ENCODE measurements at regions not wholly inside any gene's neighbourhood (a gene's known extent, or its start where the extent isn't known, plus 50 kb on each side); places are given as distances from the start of the nearest gene placed in this dataset.

- DNase-seq = no peak
Observed at GRCh38 chr3:104779324-104779723, 587.4 kb upstream of the ALCAM start.

DNA sequence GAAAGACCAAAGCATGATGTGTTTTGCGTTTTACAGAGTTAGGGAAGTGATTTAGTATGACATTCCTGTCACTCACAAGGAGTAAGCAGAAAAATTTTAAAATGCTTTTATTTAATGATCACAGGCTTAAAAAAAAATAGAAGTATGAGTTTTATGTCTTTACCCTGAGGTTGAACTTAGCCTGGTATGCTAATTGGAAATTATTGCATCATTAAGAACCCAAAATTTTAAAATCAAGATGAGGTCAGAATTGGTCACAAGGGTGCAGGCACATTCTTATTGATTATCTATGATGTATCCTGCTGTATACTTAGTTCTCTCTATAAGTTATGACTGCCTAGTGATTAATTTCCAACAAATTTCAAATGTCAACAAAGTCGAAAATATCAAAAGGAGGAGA is 585.6 kb upstream of the ALCAM start:
- no peak for DNase-seq

DNA sequence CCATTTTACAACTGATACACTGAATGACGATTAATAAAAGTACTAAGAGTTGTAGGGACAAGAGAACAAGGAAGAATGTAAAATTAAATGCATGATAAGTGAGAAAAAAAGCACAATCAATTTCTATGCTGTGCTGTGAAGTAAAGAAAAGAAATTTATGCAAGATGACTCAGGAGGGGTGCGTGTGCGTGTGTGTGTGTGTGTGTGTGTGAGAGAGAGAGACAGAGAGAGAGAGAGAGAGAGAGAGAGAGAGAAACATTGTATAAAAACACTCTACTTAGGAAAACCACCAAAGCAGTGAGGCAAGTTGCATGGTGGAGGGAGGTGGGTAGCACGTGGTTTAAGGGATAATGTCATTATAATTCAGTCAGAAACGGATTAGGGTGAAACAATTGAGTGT is 580.8 kb upstream of the ALCAM start:
- no peak for DNase-seq

DNA sequence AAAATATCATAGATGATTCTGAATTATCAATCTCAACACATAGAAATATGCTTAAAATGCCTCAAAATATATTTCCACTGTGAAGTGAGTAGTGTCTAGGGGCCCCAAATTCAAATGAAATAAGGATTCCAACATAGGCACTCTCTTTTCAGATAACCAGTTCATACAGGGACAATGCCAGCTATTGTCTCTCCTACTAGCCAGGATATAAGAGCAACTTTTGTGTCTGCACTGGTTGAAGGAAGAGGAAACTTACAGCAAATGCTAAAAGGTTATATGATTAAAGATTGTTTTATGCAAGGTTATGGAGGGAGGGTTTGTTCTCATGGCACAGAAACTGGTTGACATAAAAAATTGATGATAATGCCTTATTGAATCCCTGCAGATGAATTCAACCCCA is 579.4 kb upstream of the ALCAM start:
- DNase-seq = no peak

GRCh38 chr3:104788807-104789206 is 577.9 kb upstream of the ALCAM start:
- no peak for DNase-seq

DNA sequence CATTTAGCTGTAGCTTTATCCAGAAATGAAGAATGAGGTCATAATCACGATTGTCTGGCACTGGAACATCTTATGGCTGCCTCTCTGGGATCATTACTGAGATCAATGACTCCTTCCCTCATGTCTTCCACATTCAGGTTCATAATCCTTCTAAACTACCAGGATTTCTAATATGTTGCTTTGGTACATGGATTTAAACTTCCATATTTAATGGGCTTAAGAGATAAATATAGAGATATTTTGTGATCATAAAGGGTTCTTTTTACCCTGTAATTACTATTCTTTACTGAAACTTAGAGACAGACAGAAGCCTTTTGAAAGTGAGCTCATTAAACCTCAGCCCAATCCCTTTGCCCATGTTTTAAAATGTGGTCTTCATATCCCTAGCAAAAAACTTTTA is 575.4 kb upstream of the ALCAM start:
- DNase-seq = no peak

DNA sequence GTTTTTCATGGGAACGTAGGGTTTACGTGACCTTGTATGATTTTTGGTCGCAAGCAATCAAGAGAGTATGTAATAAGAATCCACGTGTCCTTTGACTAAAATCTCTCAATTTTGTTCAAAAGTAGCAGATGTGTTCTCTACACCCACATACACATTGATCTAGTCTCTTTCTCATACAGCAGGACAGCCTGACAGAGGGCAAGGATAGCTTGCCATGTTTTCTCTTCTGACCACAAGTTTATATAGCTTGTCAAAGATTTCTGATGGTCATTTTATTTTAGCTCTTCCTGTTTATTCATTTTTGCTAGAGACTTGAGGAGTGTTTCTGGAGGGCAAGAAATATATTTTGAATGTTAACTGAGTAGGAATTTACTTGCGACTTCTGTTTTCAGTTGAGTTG is 570.2 kb upstream of the ALCAM start:
- DNase-seq = no peak

GRCh38 chr3:104805042-104805441 is 561.7 kb upstream of the ALCAM start:
- no peak for DNase-seq

DNA sequence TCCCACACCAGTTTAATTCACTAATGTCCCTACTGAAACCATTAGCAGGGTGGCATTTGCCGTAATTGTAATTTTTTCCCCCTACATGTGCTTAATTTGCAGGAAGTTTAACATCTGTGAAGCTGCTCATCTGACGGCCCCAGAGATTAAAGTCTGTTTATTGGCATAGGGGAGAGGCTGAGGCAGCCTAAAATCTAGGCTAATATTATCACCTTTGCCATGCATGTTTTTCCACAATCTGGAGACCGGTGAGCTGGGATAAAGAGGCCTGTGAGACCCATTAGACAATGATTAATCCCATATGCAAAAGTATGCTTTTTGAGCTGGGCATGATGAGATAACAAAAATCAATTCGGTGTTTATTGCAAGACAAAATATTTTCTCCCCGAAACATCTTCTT is 561.2 kb upstream of the ALCAM start:
- DNase-seq = no peak

- DNase-seq = no peak
Observed at GRCh38 chr3:104810896-104811295, 555.8 kb upstream of the ALCAM start.

- DNase-seq = no peak
Observed at GRCh38 chr3:104816008-104816407, 550.7 kb upstream of the ALCAM start.

- no peak for DNase-seq
Observed at GRCh38 chr3:104816716-104817115, 550.0 kb upstream of the ALCAM start.

DNA sequence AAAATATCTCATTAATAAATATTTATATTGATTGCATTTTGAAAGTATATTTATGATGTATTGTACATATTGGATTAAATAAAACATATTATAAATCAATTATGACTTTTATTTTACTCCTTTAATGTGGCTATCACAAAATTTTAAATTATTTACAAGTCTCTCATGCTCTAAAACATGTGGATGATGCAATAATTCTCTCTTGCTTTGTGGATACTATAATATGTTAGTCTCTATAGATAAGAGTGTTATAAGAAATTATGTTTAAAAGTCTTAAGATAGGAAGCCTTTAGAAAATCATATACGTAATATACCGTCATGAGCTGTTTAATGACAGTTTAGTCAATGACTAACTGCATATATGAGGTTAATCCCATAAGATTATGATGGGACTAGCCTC is 547.4 kb upstream of the ALCAM start:
- no peak for DNase-seq

- DNase-seq = no peak
Observed at GRCh38 chr3:104820959-104821358, 545.8 kb upstream of the ALCAM start.

GRCh38 chr3:104825116-104825515 is 541.6 kb upstream of the ALCAM start:
- no peak for DNase-seq

DNA sequence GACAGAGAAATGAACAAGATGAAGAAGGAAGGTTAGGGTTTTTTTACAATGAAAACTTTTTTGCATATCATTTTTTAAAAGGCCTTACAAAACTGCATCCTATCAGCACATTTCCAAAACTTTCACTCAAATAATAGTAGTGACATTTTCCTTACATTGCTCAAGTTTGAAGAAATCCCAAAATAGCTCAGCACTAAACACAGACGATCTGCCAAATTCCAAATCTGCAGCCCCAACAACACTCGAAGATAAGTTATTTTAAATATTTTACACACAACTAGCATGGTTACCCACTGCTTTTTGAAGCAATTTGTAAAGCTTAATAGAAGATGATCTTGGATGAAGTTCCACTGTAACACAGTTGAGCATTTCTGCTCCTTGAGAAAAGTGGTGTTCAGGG is 535.6 kb upstream of the ALCAM start:
- DNase-seq = peak; percentile 42

GRCh38 chr3:104832530-104832929 is 534.2 kb upstream of the ALCAM start:
- DNase-seq = no peak

DNA sequence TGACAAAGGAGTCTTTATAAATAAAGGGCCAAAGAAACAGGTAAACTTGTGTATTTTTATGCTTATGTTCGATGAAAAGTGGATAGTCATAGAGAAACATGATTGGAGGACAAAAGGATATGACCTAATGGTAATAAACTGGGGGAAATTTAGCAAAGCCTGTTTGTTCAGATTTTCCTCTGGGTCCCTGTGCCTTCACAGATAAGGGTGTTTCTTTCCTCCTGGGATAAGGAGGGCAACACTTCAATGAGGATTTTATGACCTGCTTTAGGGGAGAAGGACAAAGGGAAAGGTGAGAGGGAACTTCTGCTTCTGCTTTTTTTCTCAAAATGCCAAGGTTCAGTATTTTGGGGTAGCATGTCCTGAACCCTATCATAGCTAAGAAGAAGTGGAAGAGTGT is 531.3 kb upstream of the ALCAM start:
- no peak for DNase-seq

DNA sequence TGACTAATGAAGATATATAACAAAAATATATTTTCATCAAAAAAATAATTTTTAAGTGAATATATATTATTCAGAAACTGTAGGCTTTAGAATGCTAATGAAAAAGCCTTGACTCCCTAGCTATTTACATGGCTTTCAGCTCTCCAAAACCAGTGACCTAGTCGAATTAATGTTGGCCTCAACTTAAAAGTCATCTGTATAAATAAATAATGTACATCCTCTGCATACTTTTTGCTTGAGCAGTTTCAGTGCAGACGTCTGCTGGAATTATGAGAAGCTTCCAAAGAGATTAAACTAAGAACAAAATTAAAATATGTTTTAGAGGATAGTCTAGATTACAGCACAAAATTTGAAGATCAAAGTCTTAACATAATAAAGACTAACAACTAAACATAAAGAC is 520.4 kb upstream of the ALCAM start:
- no peak for DNase-seq

- no peak for DNase-seq
Observed at GRCh38 chr3:104849070-104849469, 517.6 kb upstream of the ALCAM start.

GRCh38 chr3:104854468-104854867 is 512.2 kb upstream of the ALCAM start:
- no peak for DNase-seq

DNA sequence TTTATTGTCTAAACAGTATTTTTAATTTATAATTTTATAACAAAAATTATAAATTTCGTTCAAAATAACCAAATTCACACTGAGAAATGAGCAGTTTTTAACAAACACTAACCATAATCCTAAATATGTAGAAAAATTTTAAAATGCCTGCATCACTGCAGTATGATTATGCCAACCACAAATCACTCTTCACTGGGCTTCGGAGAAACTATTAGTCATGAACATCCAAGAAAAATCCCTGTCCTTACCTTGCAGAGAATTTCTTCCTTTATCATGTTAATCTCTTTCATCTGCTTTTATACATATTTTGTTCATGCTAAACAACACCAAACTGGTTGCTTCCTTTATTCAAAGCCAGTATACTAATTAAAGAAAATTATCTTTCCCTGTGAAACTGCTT is 511.0 kb upstream of the ALCAM start:
- DNase-seq = no peak

- no peak for DNase-seq
Observed at GRCh38 chr3:104856741-104857140, 510.0 kb upstream of the ALCAM start.

DNA sequence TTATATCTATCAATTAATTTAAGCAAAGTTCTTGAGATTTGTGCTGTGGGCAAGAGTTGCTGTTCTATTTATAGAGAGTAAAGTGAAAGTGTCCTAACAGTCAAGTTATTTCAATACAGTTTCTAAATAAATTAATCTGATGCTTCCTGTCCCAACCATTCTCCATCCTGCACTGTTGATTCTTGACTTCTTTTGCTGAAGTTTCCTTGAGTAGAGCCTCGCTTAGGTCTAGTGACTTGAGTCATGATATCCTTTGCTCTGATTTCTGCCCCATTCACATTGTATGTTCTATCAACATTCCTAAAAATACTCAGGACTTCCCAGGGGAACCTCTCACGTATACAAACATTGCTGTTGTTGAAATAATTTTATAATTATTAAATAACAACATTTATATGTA is 498.4 kb upstream of the ALCAM start:
- DNase-seq = no peak

DNA sequence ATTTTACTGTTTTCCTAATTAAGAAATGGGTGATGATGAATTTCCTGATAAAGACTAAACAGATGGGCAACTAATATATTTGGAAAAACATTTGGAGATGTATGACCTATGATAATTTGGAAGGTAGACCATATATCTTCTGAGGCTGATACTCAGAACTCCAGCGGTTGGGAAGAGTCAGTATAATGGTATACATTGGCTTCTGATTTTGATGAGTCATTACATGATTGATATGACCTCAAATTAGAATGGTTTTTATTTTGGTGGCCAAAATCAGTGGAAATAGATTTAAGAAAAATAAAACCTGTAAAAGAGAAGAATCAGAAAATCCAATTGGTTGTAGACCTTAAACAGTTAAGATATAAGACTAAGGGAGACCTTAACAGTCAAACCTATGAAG is 496.4 kb upstream of the ALCAM start:
- no peak for DNase-seq

DNA sequence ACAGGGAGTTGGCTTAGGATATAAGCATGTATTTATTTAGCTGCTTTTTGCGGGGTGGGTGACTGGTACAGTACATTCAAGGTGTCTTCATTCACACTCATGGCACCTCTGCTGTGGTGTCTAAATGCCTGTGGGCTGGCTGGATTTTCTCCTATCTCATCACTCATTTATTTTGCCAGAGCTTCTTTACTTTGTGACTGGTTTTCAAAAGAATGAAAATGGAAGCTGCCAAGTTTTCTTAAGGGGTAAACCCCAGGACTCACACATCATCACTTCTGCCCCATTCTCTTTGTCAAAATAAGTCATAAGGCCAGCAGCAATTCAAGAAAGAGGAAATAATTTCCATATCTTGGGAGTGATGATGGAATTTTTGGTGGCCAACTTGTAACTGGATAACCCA is 493.4 kb upstream of the ALCAM start:
- DNase-seq = no peak

All from skin of body (tissue), 1 donor.